ENCODE measurements at regions not wholly inside any gene's neighbourhood (a gene's known extent, or its start where the extent isn't known, plus 50 kb on each side); places are given as distances from the start of the nearest gene placed in this dataset.

GRCh38 chr1:178603926-178604325 lies 91.0 kb downstream of the TEX35 start:
- 100% methylated on average over 2 of the region's 5 CpGs for WGBS (ENCODE audit: insufficient coverage)
- Histone ChIP-seq H3K4me2 (replicated peaks; ENCODE audit: extremely low read depth, low read length, poor library complexity, severe bottlenecking) (no peak overlapping the region), H4K20me1 (ENCODE audit: insufficient read depth, low read length) (no peaks in the 10 kb centered on the region), H3K4me3 (replicated peaks in 1 of 3; ENCODE audit: low read depth in 2 of 3, low read length in 3 of 3) (no peak overlapping the region), H3K9me3 (replicated peaks in 1 of 2; ENCODE audit: control insufficient read depth in 1 of 2, insufficient read depth in 1 of 2, low read length in 2 of 2) (no peaks in the 10 kb centered on the region), H3K79me2 (ENCODE audit: insufficient read depth, low read length) (no peaks in the 10 kb centered on the region), H3K9ac (ENCODE audit: insufficient read depth, low read length, poor library complexity, severe bottlenecking) (no peak overlapping the region), H3K27me3 (ENCODE audit: control insufficient read depth in 2 of 2, insufficient read depth in 2 of 2, low read length in 2 of 2) (no peaks in the 10 kb centered on the region), H3K27ac (ENCODE audit: low read depth in 1 of 2, low read length in 2 of 2) (no peak overlapping the region), H2AFZ (ENCODE audit: insufficient read depth, low read depth, low read length, poor library complexity, severe bottlenecking) (no peak overlapping the region), H3K4me1 (ENCODE audit: control insufficient read depth in 1 of 2, insufficient read depth in 2 of 2, low read length in 2 of 2) (peaks cover 15 to 17% of the 10 kb centered on the region in 2 donors), H3K36me3 (replicated peaks in 1 of 2; ENCODE audit: control insufficient read depth in 1 of 2, insufficient read depth in 2 of 2, low read length in 2 of 2) (no peaks in the 10 kb centered on the region)
- intact Hi-C loops (cut with micrococcal nuclease) = no loop called here
- Mint-ChIP-seq H3K4me3 (no peak overlapping the region), H3K4me1 (peaks cover 20% of the 10 kb centered on the region), H3K36me3 (no peaks in the 10 kb centered on the region), H3K9me3 (no peaks in the 10 kb centered on the region), H3K27me3 (ENCODE audit: low read depth in 3 of 3) (peaks cover 0 to 5% (median 4%) of the 10 kb centered on the region in 3 donors), H3K27ac (peak overlapping the region in 1 of 7 donors; percentile 45)
- TF ChIP-seq CTCF (IDR thresholded peaks at IDR 0.05) = no peak
- no peak for DNase-seq

GRCh38 chr1:178606839-178607238 lies 93.9 kb downstream of the TEX35 start:
- no peak for TF ChIP-seq CTCF (IDR thresholded peaks at IDR 0.05)
- Mint-ChIP-seq H3K27me3 (ENCODE audit: low read depth in 3 of 3) (peaks cover 0 to 5% (median 4%) of the 10 kb centered on the region in 3 donors), H3K36me3 (no peaks in the 10 kb centered on the region), H3K27ac (peak overlapping the region in 1 of 7 donors; percentile 55), H3K9me3 (no peaks in the 10 kb centered on the region), H3K4me1 (peaks cover 25% of the 10 kb centered on the region), H3K4me3 (no peak overlapping the region)
- 85% methylated on average over 2 of the region's 2 CpGs for WGBS (ENCODE audit: insufficient coverage)
- intact Hi-C loops (cut with micrococcal nuclease) = no loop called here
- no peaks in the 10 kb centered on the region for H3K27me3 ChIP-seq (ENCODE audit: control insufficient read depth in 2 of 2, insufficient read depth in 2 of 2, low read length in 2 of 2)
- no peaks in the 10 kb centered on the region for H3K79me2 ChIP-seq (ENCODE audit: insufficient read depth, low read length)
- H3K4me3 ChIP-seq (replicated peaks in 1 of 3; ENCODE audit: low read depth in 2 of 3, low read length in 3 of 3) = no peak overlapping the region
- H3K27ac ChIP-seq (ENCODE audit: low read depth in 1 of 2, low read length in 2 of 2) = no peak overlapping the region
- H4K20me1 ChIP-seq (ENCODE audit: insufficient read depth, low read length) = no peaks in the 10 kb centered on the region
- H3K36me3 ChIP-seq (replicated peaks in 1 of 2; ENCODE audit: control insufficient read depth in 1 of 2, insufficient read depth in 2 of 2, low read length in 2 of 2) = no peaks in the 10 kb centered on the region
- H3K9me3 ChIP-seq (replicated peaks in 1 of 2; ENCODE audit: control insufficient read depth in 1 of 2, insufficient read depth in 1 of 2, low read length in 2 of 2) = no peaks in the 10 kb centered on the region
- DNase-seq = no peak
- no peak overlapping the region for H3K9ac ChIP-seq (ENCODE audit: insufficient read depth, low read length, poor library complexity, severe bottlenecking)
- no peak overlapping the region for H3K4me2 ChIP-seq (replicated peaks; ENCODE audit: extremely low read depth, low read length, poor library complexity, severe bottlenecking)
- H3K4me1 ChIP-seq (ENCODE audit: control insufficient read depth in 1 of 2, insufficient read depth in 2 of 2, low read length in 2 of 2) = peaks cover 19 to 24% of the 10 kb centered on the region in 2 donors
- H2AFZ ChIP-seq (ENCODE audit: insufficient read depth, low read depth, low read length, poor library complexity, severe bottlenecking) = no peak overlapping the region
